ENCODE measurements at regions not wholly inside any gene's neighbourhood (a gene's known extent, or its start where the extent isn't known, plus 50 kb on each side); places are given as distances from the start of the nearest gene placed in this dataset.
"Not testable (repeated sequence)": the region's sequence is repeated elsewhere in the genome, so short reads cannot be mapped to it uniquely, and the experiment has no call there.

DNA sequence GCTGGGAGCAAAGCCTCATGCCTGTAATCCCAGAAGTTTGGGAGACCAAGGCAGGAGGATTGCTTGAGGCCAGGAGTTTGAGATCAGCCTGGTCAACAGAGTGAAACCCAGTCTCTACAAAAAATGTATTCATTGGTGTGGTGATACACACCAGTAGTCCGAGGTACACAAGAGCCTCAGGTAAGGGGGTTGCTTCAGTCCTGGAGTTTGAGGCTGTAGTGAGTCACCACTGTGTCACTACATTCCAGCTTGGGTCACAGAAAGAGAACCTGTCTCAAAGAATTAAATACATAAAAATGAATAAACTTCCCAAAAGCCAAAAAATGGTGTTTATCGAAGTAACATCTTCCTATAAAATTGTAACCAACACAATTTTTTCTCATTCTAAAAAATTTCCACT is 568.1 kb upstream of the LINC00305 start:
- DNase-seq (ENCODE audit: low spot score), result no peak

DNA sequence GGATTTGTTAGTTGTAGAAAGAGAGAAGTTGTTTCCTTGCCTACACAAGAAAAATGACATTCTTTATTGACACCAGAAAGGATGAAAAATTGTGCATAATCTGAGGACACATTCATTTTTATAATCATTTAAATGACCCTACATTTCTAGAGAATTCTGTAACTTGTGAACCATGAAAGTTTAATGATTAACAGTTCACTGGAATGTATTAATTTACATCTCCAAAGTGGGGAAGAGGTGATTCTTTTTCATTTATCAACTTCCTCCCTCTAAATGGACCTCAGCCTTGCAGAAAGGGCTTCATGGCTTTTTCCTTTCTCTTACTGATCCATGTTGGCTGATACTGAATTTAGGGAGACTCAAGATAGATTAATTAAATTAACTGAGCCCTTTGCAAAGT is 565.2 kb upstream of the LINC00305 start:
- DNase-seq (ENCODE audit: low spot score), result no peak

DNA sequence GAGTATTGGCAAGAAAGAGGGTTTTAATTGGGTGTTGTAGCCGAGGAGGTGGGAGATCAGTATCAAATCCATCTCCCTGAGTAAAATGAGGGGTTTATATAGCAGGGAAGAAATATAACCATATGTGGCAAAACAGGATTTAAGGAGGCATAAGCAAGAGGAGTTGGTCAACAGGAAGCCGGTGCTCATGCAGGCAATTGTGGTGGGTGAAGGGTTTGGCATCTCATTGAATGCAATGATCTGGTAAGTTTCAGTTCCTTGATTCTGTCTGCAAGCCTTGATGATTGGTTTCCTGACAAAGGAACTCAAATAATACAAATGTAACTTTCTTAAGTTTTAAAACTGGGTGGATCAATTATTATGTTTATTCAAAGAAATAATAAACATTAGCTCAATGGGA is 564.4 kb upstream of the LINC00305 start:
- no peak for DNase-seq (ENCODE audit: low spot score)

- no peak for DNase-seq (ENCODE audit: low spot score)
Observed at GRCh38 chr18:64712035-64712434, 563.1 kb upstream of the LINC00305 start.

DNA sequence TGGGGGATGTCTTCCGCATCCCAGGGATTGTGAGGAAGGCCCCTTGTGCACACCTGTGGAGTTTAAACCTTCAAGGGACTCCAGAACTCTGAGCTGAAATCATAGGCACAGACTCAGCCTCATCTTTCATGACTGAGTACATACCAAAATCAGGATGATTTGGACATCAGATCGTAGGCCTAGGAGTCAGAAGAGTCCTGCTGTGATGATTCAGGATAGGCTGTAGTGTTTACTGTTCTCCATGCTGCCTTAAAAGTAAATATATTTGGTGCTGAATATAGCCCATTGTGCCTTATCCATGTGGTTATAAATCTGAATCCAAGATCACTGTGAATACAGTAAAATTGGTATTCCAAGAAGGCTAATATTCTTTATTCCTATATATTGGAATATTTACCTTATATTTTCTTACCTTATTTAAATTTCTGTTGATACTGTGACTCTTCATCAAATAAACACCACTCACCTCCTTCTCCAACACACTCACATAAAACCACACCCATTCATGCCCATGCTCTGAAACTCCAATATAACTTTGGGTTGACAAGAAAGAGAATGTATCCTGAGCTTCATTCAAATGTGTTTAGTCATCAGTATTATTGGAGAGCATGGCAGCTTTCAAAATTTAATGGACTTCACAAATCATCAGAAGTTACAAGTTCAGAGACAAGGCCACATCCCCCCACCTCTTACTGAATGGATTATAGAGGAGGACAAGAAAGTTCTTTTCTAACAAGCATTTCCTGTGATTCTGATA is 561.4 kb upstream of the LINC00305 start:
- DNase-seq (ENCODE audit: low spot score), result no peak

DNA sequence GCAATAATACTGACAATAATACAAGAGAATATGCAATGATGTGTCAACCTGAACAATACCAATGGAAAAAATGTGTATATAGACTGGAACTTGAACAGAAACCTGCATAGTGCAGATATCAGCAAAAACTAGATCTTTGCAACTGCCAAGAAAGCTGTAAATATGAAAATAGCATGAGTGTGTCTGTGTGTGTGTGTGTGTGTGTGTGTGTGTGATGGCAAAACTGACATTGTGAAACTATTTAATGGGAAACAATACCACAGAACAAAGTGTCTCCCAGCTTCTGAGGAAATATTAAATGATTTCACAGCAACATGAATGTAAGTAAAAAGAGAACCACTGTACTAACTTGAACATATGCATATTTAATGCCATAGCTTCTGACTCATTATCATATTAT is 558.2 kb upstream of the LINC00305 start:
- no peak for DNase-seq (ENCODE audit: low spot score)

GRCh38 chr18:64699081-64699480 is 550.2 kb upstream of the LINC00305 start:
- no peak for DNase-seq (ENCODE audit: low spot score)

DNA sequence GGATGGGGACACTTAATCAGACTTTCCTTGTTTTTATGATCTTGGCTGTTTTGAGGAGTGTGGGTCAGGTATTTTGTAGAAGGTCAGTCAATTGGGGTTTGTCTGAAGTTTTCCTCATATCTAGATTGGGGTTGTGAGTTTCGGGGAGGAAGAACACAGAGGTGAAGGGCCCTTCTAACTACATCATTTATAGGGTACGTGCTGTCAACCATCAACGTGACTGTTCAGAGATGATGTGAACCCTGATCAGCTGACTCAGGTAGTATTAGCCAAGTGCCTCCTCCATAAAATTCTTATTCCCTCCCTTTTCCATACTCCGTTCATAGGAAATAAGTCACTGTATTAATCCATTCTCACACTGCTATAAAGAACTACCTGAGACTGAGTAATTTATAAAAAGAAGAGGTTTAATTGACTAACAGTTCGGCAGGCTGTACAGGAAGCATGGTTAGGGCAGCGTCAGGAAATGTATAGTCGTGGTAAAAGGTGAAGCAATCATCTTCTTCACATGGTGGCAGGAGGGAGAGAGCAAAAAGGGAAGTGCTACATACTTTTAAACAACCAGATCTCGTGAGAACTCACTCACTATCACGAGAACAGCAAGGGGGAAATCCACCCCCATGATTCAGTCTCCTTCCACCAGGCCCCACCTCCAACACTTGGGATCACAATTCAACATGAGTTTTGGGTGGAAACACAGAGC is 547.1 kb upstream of the LINC00305 start:
- DNase-seq (ENCODE audit: low spot score), result no peak

- DNase-seq (ENCODE audit: low spot score), result no peak
Observed at GRCh38 chr18:64693766-64694165, 544.9 kb upstream of the LINC00305 start.

DNA sequence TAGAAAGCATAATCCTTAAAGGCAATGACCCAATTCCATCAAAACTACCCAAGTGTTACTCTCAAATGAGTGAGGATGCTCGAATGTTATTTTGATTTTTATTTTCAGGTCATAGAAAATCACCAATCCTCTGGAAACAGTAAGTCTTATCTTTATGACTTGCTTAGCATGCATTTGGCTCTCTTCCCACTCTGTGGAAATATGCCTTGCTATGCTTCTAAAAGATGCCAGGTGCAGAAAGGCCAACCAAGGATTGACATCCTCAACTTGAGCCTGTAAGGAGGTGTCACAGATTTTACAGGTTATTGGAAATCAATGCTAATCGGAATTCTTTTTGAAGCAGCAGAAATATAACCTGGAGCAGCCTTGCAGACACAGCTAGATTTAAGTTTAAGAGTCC is 543.9 kb upstream of the LINC00305 start:
- DNase-seq (ENCODE audit: low spot score), result no peak

GRCh38 chr18:64679121-64679520 is 530.2 kb upstream of the LINC00305 start:
- DNase-seq (ENCODE audit: low spot score), result no peak

DNA sequence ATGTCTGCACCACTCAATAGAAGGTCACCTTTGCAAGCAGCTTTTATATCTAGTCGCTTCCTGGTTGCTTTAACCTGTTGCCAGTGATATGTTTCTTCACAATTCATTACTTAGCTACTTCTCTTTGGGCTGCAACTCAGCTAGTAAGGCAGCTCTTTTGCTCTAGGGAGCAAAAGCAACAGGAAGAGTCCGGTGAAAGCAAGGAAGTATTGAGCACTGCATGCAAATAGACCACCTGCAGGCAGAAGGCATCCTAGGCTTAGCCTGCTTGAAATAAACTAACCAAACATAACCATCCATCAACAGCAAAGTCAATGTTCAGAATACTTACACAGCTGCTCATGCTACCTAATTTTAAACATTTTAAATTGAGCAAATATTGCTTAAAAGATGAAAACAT is 529.2 kb upstream of the LINC00305 start:
- no peak for DNase-seq (ENCODE audit: low spot score)

DNA sequence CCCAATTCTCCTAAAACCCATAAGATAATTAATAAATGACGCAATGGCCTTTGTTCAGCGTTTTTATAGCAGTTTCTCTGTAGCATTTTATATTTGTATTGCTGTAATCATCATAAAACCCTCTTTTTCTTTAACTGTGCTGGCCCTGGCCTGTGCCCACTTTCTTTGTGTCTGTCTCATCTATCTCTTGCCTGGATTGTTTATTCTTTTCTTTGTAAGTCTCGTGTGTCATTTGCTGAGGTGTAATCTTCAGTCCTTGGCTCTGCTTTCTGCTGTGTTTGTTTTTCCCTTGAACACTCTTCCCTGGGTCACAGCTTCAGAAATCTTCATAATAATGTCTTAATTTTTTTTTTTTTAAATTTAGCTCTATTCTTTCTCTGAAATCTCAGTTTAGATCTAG is 525.8 kb upstream of the LINC00305 start:
- DNase-seq (ENCODE audit: low spot score), result no peak

DNA sequence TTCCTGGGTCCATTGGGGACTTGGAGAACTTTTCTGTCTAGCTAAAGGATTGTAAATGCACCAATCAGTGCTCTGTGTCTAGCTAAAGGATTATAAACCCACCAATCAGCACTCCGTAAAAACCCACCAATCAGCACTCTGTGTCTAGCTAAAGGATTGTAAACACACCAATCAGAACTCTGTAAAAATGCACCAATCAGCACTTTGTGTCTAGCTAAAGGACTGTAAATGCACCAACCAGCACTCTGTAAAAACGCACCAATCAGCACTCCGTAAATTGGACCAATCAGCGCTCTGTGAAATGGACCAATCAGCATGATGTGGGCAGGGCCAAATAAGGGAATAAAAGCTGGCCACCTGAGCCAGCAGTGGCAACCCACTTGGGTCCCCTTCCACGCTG is 522.4 kb upstream of the LINC00305 start:
- not testable (repeated sequence) for DNase-seq (ENCODE audit: low spot score)

GRCh38 chr18:64668461-64668962 is 519.6 kb upstream of the LINC00305 start:
- DNase-seq (ENCODE audit: low spot score), result no peak

DNA sequence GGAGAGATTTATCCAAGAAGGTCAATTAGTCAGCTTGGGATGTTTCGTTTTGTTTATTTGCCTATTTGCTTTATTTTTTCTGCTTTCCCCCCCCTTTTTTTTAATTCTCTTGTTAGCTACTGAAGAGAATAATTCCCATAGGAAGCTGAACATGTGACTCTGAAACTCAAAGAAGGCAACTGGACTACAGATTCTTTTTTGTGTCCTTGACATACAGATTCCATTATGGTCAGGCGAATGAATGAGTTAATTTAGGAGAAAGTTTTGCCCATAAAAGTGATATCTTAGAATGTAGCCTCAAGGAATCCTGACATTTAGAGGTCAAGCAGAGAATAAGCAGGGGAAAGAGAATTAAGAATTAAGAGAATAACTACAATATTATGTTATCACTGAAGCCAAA is 514.2 kb upstream of the LINC00305 start:
- no peak for DNase-seq (ENCODE audit: low spot score)

GRCh38 chr18:64659196-64659595 is 510.3 kb upstream of the LINC00305 start:
- no peak for DNase-seq (ENCODE audit: low spot score)

DNA sequence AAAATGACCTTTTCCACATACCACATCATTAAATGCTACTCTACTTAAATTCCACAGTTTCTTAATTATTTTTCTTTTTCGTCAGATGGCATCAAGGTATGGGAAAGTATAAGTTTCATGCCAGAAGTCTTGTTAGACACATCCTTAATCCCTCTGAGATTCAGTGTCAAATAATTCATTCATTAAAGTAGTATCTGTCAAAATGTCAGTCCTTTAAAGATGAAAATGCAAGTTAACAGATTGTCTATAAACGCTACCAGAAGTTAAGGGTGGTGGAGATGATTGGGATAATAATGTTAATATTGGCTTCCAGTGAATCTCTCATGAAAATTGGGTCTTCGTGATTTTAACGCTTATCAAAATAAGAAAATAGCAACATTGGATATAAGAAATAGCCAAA is 504.2 kb upstream of the LINC00305 start:
- no peak for DNase-seq (ENCODE audit: low spot score)

GRCh38 chr18:64650068-64650467 is 501.2 kb upstream of the LINC00305 start:
- no peak for DNase-seq (ENCODE audit: low spot score)

GRCh38 chr18:64645753-64646152 is 496.9 kb upstream of the LINC00305 start:
- DNase-seq (ENCODE audit: low spot score), result no peak

DNA sequence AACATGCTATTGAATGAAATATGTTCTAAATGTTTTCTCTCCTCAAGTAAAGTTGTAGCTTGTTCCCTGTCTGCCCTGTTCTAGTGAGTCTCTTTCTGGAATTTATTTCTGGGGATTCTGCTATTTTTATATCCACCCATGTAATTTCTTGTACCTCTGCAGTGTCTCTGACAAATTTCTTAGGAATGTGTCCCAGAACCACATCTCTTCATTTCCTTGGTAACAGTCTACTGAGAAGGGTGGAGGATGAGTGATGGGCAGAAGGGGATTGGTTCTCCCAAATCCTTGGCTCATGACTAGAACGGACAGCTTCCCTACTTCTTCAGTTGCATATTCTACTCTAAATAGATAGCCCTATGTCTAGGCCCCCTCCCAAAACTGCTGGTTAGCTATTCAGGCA is 490.6 kb upstream of the LINC00305 start:
- no peak for DNase-seq (ENCODE audit: low spot score)

DNA sequence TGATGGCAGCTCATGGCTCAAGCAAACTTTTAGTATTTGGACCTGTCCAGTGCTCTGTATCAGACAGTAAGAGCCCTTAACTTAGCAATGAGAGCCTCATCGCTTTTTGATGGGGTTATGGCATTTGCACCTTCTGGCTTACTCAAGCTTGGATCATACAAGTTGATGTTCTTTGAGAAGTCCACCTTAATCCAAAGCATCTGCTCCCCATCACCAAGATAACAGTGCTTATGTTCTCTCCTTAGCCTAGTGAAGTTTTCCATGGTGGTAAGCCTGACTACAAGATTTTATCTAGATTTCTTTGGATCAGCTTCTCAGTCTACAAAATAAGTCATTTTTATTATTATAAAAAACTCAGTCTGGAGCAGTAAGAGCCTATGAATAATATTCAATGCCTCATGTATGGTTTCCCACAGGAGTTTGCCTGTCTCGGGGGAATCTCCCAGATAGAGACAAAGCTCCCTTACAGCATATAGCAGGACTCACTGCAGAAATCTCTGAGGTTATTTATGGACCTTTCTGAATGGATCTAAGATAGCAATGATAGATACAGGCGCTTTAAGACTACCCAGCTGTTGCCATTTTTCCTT is 472.2 kb upstream of the LINC00305 start:
- DNase-seq (ENCODE audit: low spot score), result no peak

DNA sequence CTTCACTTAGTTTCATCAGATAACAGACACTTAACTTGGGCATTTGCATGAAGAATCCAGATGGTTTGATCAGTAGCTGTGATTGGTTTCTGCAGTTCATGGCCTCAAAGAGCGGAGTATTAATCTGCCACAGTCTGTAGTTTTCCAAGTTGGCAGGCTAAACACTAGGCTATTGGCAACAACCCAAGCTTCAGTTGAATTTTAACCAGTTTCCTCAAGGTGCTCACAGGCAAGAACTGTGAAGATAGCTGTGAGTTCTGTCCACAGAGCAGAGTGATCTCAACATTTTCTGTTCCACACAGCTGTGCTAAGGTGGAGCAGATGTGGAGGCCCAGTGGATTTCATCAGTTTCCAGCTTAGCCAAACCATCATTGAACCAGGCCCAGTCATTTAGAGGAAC is 469.5 kb upstream of the LINC00305 start:
- DNase-seq (ENCODE audit: low spot score), result no peak

Measured in LoVo (cell line).